GM21390 (cell line): ENCODE measurements at regions not wholly inside any gene's neighbourhood (a gene's known extent, or its start where the extent isn't known, plus 50 kb on each side); places are given as distances from the start of the nearest gene placed in this dataset.

Experiments used
- ATAC-seq: cut with Tn5 transposase; IDR thresholded peaks from one replicate; pipeline ENCODE4 v1.9.1; 2021; ENCODE audit not compliant: unreplicated experiment

DNA sequence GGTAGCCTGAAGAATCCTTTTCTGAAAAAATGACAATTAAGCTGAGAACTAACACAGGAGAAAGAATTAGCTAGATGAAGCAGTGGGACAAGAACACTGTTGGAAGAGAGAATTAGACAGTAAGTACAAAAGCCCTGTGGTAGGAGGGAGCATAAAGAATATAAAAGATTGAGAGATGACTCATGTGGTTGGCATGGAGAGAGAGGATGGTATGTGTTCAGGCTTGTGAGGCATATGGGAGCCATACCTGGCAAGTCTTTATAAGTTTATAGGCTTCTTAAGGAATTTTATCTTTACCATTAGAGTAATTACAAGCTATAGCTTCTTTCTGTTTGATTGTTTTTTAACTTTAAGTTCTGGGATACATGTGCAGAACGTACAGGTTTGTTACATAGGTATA is 325.0 kb downstream of the ARL6IP6 start:
- ATAC-seq = no peak

GRCh38 chr2:153028626-153029025 is 310.2 kb downstream of the ARL6IP6 start:
- ATAC-seq = no peak

DNA sequence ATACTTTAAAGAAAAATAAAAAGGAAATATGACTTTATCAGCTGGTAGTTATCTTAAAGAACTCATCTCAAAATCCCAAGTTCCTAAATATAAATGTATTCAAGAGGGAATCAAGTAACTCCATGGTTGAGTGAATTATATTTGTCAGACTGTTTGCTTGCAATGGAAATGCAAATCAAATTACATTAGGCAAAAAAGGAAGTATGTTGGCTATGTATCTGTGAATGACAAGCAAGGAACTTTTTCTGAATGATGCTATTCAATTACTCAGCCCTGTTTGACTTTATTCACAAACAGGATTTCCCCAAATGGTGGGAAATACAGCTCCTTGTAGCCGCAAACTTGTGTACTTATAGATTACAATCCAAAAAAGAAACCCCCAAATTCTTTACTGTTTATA is 309.1 kb downstream of the ARL6IP6 start:
- no peak for ATAC-seq

- ATAC-seq = no peak
These were observed 301.8 kb downstream of the ARL6IP6 start for GRCh38 chr2:153020201-153020600.

DNA sequence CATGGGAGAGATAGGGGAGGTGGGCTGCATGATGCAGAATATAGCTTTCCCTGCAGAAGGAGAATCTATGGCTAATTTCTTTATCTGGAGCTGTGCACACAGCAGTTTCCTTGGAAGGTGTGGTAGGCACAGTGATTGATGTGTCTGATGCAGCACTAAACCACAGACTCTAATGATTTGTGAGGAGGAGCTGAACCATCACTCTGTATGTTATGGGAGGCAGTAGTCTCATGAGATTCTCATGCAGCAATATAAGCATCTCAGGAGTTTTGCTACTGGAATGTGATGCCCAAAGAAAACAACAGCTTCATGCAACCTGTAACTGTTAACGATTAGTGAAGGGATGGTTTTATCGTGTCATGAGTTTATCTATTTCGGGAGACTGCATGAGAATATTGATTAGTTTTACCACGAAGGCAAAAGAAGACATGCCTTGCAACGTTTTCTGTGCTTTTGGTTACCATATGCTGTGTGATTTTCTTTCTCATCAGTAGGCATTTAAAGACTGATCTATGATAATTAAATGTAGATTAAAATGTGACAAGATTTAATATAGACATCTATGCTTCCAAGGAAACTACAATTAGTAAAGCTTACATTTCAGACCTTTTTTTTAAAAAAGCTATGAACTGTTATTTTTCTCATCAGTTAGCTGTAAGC is 286.8 kb downstream of the ARL6IP6 start:
- ATAC-seq = peak; percentile 59

- peak; percentile 84 for ATAC-seq
These were observed 286.2 kb downstream of the ARL6IP6 start for GRCh38 chr2:153004627-153005026.

DNA sequence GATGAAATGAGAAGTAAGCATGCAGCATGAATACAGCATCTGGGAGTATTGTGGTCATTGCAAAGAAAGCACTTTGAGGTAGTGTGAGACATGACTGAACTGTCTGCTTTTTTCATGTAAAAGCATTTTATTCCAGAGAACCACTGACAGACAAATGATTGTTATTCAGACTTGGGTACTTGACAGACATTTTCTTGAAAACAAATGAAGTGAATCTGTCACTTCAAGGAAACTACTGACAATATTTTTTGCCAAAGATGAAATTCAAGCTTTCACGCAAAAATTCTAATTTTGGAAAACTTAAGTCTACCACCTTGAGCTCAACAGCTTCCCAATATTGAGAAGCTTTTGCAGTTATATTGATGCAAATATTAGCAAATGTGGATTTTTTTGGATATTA is 255.7 kb downstream of the ARL6IP6 start:
- no peak for ATAC-seq

DNA sequence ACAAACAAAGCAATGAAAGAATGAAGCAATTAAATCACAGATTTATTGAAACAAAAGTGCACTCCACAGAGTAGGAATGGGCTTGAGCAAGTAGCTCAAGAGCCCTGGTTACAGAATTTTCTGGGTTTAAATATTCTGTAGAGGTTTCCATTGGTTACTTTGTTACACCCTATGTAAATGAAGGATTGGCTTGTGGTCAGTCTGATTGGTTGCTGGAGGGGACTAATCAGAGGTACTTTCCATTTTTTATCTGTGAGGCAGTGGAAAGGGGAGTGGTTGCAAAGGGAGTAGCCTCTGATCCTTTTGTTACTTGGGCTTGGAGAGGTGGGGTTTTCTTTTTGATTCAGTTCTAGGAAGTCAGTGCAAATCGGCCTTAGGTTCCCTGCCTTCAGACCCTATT is 253.3 kb downstream of the ARL6IP6 start:
- no peak for ATAC-seq

DNA sequence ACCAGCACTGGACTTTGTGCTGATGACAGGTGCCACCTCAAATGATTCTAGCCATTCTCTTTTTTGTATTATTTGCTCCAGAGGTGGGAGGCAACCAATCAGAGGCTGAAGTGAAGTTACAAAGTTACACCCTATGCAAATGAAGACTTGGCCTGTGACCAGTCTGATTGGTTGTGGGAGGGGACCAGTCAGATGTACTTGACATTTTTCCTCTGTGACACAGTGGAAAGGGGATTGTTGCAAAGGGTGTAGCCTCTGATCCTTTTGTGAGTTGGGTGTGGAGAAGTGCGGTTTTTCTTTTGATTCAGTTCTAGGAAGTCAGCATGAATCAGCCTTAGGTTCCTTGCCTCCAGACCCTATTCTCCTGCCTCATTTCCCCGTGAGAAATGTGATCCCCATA is 244.0 kb downstream of the ARL6IP6 start:
- no peak for ATAC-seq

- ATAC-seq = no peak
These were observed 242.9 kb downstream of the ARL6IP6 start for GRCh38 chr2:152961351-152961750.

DNA sequence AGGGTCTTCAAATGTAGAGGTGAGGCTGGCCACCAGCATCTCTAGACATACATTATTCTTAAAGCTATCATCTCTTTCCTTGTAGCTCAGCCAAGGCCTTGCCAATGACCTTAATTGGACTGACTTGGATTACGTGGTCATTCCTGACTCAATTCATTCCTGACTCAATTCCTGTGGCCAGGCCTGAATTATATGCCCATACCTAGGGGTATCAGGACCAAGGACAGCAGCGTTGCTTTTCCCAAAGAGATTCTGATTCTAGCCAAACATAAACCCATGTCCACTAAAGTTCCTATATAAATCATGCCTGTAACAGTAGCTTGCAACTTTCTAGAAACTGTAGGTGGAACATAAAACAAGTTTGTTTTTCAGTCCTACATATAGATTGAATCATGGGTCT is 231.7 kb downstream of the ARL6IP6 start:
- ATAC-seq = no peak

GRCh38 chr2:152944099-152944498 is 225.7 kb downstream of the ARL6IP6 start:
- no peak for ATAC-seq

DNA sequence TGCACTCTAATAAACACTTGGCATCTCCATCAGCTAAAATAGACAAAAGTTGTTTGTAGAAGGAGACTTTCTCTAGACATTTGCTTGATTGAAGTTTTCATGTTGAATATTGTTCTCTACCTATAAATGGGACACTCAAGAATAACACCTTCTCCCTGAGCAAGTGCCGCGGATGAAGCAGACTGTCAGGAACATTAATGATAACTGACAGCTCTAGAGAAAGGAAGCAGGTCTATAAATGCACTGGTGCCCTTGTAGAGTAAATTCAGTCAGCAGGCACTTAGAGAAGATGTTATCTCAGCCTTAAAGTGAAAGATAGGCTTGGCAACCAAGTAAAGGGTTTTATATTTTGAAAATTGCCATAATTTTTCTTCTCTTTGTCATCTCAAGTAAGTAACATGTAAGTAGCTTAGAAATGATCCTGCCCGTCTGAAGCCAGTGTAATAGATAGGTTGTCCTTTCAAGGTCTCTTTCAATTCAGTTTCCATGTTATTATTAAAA is 224.6 kb downstream of the ARL6IP6 start:
- no peak for ATAC-seq

GRCh38 chr2:152930501-152930900 is 212.1 kb downstream of the ARL6IP6 start:
- ATAC-seq = no peak

- no peak for ATAC-seq
These were observed 211.2 kb downstream of the ARL6IP6 start for GRCh38 chr2:152929628-152930027.

DNA sequence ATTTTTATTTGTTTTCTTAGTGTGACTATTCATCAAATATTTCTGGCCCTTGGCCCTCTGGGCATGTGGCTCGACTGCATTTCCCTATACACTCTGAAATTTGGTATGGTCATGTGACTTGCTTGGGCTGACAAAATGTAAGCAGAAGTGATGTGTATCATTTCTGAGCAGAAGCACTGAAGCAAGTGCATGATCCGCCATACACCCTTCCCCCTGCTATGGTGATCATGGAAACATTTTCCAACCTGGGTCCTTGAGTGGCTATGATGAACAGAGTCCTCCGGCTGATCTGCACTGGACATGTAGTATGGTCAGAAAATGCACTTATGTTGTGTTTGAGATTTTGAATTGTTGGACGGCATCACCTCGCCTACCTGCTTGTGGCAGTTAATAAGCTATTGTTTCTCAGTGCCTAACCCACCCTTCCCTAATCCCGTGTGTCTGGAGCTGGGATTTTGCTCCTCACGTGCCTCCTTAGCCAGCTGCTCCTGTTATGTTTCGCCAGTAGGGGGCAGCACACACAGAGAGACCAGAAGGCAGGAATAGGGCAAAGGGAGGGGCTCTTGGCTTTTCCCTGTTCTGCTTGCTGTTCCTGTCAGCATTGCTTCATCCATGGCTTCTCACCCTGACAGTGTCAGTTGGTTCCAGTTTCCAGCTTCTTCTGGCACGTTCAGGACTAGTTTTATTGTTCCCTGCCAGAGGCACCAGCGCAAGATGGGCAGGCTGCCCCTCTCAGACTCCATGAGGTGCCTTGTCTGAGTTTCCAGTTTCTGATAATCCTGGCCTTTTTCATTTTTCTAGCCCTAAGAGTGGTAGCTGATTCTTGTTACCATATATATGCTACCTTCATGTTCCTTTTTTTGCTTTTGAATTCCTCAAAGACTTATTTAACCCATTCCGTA is 207.4 kb downstream of the ARL6IP6 start:
- ATAC-seq = peak; percentile 95

GRCh38 chr2:152924722-152925121 is 206.3 kb downstream of the ARL6IP6 start:
- no peak for ATAC-seq

GRCh38 chr2:152924219-152924618 is 205.8 kb downstream of the ARL6IP6 start:
- ATAC-seq = no peak

- no peak for ATAC-seq
These were observed 202.4 kb downstream of the ARL6IP6 start for GRCh38 chr2:152920846-152921245.

GRCh38 chr2:152910970-152911369 is 192.6 kb downstream of the ARL6IP6 start:
- no peak for ATAC-seq

DNA sequence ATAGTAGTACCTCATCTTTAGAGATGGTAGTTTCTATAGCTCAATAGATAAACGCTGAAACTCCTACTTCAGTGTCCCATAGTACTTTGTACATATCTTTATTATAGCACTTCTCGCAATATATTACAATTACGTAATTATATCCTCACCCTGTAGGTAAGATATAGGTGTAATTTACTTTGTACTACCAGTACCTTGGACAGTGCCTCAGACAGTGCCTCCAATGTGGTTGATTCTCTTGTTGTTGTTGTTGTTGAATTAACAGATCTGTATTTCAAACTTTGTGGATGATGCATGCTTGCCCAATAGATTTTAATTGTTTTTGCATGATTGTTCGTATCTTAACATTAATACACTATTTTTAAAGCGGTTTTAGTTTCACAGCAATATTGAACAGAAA is 188.6 kb downstream of the ARL6IP6 start:
- no peak for ATAC-seq

- ATAC-seq = no peak
These were observed 175.6 kb downstream of the ARL6IP6 start for GRCh38 chr2:152894051-152894450.
